OCI-M1 (cell line): ENCODE measurements at regions not wholly inside any gene's neighbourhood (a gene's known extent, or its start where the extent isn't known, plus 50 kb on each side); places are given as distances from the start of the nearest gene placed in this dataset.

Experiments used
- DNase-seq: peaks from one replicate; lab custom pipeline; 2025; lab: John Stamatoyannopoulos, UW

DNA sequence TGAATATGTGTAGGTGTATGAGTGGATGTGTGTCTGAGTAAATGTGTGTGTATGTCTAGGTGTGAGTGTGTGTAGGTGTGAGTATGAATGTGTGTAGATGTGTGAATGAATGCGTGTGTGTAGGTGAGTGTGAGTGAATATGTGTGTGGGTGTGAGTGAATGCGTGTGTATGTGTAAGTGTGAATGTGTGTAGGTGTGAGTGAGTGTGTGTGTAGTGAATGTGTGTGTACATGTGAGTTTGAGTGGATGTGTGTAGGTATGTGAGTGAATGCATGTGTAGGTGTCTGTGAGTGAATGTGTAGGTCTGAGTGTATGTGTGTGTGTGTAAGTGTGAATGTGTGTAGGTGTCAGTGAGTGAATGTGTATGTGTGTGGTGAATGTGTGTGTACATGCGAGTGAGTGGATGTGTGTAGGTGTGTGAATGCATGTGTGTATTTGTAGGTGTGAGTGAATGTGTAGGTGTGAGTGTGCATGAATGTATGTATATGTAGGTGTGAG lies 201.0 kb upstream of the ZNF536 start:
- DNase-seq, result no peak

DNA sequence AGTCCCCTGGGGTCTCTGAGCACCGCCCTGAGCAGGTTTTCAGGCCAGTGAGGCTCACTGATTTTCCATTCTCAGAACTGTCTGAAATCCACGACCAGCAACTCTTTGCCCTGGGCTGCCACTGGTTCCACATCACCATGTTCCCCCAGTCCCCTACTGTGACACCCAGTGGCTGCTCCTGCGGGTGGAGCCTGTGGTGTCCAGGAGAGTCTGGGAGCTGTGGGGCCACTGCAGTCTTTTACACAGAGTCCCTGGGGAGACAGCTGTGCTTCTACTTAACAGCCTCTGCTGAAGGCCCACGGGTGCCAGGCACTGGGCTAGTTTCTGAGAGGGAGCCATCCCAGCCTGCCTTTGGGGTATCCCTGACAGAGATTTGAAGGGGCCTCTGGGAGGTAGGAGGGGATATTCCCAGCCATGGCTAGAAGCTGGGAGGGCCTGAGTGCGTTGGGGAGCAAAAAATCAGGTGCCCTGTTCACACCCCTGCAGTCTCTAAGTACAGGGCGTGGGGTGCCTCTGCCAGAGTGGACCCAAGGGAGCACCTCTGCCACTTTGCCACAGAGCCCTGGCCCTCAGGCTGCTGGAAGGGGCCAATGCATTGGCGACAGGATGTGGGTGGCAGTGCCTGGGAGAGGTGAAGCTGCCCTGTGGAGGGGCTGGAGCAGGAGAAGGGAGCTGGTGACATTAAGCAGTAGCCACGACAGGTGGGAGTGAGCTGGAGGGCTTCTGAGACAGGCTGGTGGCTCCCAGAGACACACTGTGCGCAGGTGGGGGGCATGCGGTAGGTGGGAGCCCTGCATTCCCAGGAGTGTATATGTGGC lies 200.2 kb upstream of the ZNF536 start:
- no peak for DNase-seq

DNA sequence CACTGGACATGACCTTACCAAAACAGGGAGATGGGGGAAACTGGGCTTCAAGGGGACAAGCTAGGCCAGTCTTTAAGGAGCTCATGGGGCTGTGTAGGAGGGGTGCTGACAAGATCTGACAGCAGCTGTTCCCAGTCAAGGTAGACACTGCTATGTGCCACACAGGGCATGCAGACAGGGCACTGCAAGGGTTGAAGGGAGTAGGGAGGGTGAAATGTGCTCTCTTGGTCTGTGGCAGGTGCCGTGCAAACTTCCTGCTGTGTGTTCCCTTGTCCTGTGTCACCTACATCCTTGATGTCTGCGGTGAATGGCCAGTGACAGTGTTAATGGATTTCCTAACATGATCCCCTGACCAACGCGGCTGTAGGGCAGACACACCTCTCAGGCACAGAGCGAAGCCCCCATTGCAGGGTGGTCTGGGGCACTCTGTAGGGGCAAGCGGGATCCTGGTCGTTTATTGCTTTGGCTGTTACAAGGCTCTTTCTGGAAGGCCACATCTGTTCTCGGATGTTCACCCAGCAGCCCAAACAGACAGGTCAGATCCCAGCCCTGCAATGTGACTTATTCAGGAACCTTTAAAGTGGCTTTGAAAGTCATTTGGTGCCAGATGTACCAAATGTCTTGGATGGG lies 199.5 kb upstream of the ZNF536 start:
- DNase-seq, result no peak

DNA sequence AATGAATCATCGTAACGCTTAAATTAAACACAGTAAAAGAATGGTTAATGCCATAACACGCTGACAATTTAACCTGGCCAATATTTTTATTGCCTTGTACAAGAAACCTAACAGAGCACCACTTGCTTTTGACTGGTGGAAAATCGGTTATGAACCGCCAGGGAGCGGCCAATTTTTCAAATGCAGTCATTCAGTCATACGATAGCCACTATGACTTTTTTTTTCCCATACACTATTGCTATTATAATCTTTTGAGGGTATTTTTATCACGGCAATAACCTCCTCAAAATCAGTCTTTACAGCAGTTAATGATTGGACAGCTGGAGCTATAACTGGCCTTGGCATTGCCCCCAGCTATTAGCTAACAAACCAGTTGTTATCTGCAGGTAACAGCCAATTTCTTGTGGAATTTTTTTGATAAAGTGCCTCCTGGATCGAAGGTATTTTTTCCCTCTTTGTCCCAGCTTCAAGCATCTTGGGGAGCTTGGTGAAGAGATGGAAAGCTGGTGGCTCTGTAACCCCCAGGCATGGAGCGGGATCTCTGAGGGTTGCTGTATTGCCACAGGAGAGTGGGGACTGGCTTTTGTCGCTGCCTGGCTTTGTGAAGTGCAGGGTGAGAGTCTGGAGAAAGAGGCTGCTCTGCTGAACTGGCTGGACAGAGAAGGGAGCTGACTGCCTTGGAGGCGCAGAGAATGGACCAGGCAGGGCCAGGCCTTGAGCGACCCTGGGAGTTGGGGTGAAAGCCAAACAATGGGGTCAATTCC lies 198.4 kb upstream of the ZNF536 start:
- no peak for DNase-seq

DNA sequence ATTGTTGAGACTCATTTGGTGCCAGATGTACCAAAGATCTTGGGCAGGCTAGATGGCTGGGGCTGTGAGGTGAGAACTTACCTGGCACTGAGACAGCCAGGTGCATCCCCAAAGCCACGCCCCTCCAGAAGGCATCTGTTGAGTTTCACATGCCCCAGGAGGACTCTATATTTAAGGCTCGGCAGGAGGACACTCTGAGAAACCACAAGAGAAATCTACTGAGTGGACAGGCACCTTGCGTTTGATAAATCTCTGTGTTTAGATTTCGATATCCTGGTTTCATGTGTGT lies 197.9 kb upstream of the ZNF536 start:
- DNase-seq, result no peak

DNA sequence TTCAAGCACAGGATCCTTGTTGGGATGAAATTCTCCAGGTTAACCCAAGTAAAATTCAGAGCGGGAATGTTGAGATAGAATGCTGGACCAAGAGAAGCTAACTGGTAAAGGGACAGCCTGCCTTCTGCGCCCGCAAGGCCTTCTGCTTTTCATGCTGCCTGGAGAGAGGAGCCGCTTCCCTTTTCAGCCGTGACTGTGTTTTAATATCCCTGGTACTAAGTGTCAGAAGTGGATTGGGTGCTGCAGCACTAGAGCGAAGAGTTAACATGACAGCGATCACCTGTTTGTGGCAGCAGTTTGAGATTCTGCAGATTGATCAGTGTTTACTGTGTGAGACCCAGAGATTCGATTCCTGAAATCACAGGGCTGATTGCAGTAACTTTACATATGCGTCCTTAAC lies 197.4 kb upstream of the ZNF536 start:
- no peak for DNase-seq

DNA sequence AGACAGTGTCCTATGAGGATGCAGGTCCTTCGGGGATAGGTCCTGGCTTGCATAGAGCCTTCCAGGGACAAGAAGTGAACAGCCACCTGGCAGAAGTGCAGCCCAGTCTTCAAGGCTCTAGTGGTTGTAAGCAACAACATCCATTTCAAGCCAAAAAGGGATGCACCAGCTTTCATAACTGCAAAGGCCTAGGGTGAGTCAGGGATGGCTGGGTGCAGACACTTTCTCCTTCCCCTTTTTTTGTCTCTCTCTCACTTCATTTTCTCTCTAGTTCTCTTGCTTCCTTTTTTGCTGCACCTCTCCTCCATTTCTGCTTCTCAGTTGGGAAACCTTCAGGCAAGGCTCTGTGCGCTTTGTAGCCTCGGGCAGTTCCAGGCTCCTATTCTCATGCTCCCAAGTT lies 196.2 kb upstream of the ZNF536 start:
- DNase-seq, result no peak

DNA sequence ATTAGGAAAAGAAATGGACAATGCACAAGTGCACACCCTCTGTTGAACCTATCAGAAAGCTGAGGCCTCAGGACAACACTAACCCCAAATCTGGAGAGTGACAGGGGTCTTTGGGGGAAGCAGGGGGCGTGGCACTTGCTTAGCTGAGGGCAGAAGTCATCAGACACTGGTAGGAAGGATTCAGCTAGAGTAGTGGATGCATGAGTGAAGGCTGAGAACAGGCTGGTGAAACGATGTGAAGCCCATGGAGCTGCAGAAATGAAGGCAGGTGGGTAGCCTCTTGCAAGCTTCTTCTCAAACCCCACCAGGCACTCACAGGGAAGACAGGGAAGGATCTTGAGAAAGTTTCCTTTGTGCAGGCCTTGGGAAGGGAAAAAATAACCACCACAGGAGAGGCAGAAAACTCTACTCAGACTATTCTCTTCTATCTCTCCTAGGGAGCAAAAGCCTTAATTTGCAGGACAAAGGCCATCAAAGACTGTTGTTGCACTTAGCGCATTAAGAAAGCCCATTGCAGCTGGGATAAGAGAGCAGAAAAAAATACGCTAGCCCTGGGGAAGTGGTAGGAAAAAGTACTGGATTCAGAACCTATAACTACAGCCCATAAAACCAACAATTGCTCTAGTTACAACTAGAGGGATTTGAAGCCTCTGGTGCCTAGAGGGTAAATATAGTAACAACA lies 193.3 kb upstream of the ZNF536 start:
- DNase-seq, result no peak

DNA sequence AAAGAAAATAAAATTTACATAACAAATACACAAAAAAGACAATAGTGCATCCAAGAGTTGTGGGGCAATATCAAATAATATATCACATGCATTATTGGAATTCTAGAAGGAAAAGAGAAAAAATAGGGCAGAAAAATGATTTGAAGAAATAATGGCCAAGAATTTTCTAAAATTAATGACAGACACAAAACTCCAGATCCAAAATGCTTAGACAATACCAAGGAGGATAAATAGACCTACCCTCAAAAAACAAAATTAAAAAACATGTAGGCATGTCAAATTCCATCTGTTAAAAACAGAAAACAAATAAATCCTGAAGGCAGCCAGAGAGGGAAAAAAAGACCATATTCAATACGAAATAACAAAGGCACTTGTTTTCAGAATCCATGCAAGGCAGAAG lies 191.5 kb upstream of the ZNF536 start:
- no peak for DNase-seq

DNA sequence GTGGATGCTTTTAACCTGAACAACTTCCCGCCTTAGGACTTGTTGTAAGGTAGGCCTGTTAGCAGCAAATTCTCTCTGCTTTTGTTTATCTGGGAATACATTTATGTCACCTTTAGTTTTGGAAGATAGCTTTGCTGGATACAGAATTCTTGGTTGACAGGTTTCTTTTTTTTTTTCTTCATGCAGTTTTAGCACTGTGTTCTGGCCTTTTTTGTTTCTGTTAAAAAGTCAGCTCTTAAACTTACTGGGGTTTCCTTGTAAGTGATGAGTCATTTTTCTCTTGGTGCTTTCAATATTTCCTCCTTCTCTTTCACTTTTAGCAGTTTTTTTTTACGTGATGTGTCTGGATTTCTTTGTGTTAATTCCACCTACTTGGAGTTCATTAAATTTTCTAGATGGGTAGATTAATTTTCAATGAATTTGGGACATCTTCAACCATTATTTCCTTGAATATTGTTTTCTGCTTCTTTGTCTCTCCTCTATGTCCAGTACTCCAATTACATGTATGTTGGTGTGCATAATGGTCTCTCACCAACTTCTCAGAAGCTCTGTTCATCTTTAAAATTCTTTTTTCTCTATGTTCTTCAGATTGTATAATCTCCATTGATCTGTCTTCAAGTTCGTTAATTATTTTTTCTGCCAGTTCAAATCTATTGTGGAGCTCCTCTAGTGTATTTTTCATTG lies 188.2 kb upstream of the ZNF536 start:
- no peak for DNase-seq

DNA sequence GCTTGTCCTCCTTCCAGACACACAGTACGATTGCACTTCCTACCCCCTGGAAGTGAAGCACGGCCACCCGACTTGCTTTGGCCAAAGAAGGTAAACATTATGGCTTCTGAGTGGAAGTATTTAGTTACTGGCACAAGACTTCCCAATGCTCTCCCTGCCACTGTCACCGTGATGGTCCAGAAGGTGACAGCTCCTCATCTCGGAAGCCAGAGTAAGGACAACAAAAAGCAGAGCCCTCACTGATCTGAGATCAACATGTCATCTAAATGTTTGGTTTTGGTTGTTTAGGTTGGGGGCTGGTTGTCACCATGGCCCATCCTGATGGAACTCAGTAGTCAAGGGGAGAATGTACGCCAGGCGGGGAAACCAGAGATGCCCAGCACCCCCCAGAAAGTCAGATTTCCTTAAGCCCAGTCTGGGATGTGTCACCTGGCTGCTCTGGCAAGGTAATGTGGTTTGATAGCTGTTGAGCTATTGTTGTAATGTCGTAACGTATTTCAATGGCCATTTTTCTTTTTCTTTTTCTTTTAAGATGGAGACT lies 170.1 kb upstream of the ZNF536 start:
- DNase-seq, result no peak

DNA sequence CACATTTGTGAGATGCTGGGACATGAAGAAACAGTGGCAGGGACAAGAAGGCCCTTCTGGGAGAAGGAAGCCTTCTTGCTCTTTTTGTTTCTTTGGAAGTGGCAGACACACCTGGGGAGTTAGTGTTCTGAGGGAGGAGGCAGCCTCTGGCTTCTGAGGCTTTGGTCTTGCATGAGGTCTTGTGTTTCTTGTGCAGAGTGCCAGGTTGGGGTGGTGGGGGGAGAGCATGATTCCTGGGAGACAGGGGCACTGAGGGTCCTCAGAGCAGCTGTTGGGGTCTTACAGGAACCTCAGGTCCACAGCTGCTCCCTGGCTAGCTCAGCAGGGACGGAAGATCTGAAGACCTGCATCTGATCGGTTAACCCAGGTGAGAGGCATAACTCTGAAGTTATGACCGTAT lies 167.5 kb upstream of the ZNF536 start:
- no peak for DNase-seq

DNA sequence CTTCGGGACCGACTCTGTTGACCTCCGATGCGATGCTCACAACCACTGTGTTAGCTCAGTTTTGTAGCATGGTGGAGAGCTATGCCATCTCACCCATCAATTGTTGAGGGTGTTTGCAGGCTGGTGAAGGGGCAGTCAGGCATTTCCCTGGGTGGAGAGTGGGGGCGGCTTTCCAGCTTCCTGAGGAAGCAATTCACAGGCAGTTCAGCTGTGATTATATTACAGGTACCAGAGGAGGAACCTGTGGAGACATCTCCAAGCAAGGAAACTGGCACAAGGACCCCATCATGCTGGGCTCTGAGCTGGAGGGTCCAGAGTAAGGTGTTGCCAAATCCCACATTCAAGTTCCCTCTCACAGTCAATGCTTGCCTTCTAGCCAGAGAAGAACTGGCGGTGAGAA lies 166.0 kb upstream of the ZNF536 start:
- DNase-seq, result no peak

DNA sequence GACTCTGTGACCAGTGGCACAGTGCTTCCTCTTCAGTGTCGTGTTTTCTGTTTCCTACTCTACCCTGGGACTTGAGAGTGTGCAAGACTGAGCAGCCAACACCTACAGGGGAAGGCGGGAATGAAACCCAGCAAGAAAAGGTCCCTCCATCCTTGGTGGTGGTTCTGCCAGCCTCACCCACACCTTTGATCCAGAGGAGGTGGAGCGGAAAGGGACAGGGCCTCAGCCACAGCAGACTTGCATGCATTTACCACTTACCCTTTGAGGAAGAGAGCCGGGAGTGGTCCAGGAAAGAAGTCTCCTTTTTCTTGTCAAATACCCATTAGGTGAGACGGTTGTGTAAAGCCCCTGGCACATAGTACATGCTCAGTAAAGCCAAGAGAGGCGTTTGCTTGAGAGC lies 164.8 kb upstream of the ZNF536 start:
- DNase-seq, result no peak

DNA sequence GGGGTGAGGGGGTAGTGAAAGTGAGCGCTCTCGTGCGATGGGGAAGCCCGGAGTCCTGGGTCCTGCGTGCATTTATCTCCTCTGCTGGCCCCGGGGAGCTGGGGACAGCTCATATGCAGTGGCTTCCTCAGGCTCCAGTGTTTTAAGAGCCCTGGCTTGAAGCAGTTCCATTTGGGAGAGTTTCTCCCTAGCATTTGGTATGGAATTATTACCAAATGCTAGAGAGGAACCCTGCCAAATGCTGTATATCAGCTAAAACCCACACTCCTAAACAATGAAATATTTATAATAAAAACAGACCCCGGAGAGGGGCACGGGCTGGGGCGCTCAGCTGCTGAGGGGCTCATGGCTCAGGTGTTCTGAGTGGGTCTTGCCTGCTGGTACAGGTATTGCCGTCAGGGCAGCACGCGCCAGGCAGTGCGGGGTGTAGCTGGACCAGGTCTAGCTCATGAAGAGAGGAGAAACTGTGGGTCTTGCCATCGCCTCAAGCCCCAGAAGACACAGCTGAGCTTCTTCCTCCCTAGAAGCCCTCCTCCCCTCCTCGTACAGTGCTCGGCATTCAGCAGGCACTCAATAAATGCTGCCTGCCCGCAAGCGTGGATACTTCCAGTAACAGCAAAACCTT lies 163.6 kb upstream of the ZNF536 start:
- DNase-seq, result no peak

DNA sequence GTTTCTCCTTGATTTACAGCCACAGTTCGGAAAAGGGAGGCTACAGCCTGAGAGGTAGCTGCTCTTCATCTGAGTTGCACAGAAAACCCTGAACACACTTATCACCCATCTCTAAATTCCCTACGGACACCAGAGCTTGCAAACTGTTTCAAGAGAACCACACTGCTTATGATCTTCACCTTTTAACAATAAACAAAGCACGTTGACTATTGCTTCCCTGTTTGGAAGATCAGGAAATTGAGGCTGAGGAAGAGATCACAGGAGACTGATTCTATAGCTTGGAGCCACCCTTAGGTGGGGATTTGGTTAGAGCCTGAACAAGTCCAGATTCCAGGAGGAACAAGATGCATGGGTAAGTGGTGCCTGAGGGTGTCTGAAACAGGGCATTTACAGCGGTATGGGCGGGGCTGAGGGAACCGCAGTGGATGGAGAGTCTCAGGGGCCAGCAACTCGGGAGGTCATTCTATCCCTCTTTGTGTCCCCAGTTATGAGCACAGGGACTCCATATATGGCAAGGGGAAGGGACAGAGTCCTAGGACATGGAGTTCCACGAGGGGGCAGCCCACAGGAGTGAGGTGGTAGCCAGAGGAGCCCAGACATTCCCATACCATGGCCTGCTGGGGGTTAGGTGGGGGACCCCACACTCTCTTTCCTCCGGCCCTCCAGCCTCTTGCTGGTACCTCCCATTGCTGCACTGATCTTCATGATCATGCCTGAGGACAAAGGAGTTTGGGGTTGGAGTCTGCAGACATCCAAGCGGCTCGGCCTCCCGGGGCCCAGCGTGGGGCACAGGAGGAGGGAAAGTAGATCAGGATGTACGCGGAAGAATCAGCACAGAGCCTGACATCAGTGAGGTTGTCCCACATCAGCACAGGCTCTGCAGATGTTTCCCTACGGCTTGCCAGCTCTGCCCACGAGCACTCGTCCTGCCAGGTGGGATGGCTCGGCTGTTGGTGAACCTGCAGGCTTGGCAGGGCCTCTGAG lies 162.3 kb upstream of the ZNF536 start:
- DNase-seq, result no peak

DNA sequence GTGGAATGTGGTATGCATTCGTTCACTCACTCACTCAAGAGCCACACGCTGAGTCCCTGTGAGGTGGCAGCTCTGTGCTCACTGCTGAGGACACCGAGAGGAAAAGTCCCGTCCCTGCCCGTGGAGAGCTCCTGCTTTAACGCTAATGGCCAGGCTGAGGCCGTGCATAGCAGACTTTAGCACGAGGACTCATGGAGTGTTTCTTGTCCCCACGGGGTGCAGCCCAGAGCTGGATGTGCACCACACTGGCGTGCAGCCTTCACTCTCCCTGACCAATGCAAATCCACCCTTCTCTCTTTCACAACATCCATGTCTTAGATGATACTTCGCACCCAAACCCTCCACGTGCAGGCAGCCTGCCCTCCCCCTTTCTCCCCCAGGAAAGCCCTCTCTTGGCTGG lies 159.6 kb upstream of the ZNF536 start:
- DNase-seq, result no peak

DNA sequence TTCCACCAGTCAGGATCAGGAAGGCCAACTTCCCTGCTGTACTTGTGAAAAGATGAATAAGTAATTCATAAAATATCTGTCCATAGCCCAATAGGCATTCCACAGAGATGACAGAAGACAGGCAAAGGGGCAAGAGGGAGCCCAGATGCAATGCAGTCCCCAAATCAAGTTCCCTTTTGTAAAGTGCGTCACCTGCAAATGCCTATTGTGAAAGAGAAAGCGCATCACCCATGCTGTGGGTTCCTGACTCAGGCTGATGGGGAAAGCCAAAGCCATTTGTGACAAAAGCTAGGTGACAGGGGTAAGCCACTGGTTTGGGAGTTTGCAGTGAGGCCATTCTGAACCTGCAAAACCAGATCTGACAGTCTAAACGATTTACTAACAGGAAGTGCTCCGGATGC lies 157.5 kb upstream of the ZNF536 start:
- peak; percentile 30 for DNase-seq

DNA sequence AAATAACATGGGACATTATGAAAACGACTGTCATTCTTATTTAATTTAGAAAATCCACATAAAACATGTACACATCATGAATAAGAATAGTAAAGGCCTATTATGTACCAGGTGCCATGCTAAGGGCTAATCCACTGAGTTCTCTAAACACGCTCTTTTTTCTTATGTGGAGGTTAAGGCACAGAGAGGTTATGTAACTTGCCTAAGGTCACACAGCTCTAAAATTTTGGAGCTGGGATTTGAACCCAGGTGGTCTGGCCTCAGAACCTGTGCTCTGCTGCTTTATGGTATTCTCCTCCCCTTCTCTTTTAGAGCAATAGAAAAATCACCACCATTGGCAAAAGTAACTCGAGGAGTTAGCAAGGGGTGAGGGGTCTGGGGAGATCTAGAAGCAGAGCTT lies 156.9 kb upstream of the ZNF536 start:
- DNase-seq, result no peak

DNA sequence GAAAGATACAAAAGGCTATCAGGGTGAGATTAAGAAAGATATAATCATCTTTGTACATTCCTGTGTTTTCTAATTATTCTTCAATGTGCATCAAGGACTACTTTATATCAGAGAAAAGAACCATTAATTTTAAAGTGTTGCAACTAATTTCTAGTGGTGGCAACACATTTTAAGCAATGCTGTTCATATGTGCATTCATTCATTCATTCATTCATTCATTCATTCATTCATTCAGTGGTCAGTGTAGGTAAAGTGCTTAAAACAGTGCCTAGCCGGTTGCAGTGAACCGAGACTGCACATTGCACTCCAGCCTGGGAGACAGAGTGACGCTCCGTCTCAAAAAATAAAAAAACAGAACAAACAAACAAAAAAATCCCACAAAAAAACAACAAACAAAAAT lies 155.7 kb upstream of the ZNF536 start:
- DNase-seq, result no peak
